Naive thymus-derived CD4-positive, alpha-beta T cell (primary cell): ENCODE measurements at regions not wholly inside any gene's neighbourhood (a gene's known extent, or its start where the extent isn't known, plus 50 kb on each side); places are given as distances from the start of the nearest gene placed in this dataset.

Source experiments
- ATAC-seq: fragments of 150-1000 bp; cut with Tn5 transposase; 2 replicates; pipeline ENCODE4 v1.10.0; 2021; ENCODE audit warnings: mild to moderate bottlenecking, moderate library complexity
- CTCF ChIA-PET: fragments of 350-600 bp; sonication (Branson Sonifier 250); formaldehyde crosslinking; loops from one replicate; lab custom pipeline; 2021; ENCODE audit warnings: antibody characterized with exemption; lab: Charles Lee
- POLR2A ChIA-PET: fragments of 350-600 bp; sonication (Branson Sonifier 250); formaldehyde crosslinking; loops from one replicate; lab custom pipeline; 2021; ENCODE audit warnings: antibody characterized with exemption, inconsistent platforms; lab: Charles Lee
- DNase-seq, 9 donors: peaks; one replicate each; pipeline versions ENCODE4 v3.0.0 to v3.0.0-alpha.2; 2020 to 2022; ENCODE audit warnings: mixed read lengths in 1 of 9
- H3K27ac ChIP-seq: one replicate; pipeline ENCODE4 v1.7.0; 2013; ENCODE audit warnings: mild to moderate bottlenecking, low read depth, low read length, moderate library complexity
- H3K27me3 ChIP-seq, 2 donors: one replicate each; pipeline ENCODE4 v1.7.0; 2013; ENCODE audit warnings: low read length in 2 of 2, mild to moderate bottlenecking in 2 of 2, moderate library complexity in 2 of 2; ENCODE audit not compliant: control insufficient read depth in 2 of 2, insufficient read depth in 2 of 2
- H3K36me3 ChIP-seq, 3 experiments: 1 replicate in 2 of 3; 2 replicates in 1 of 3; pipeline ENCODE4 v1.7.0; 2013; ENCODE audit warnings: low read length in 3 of 3, mild to moderate bottlenecking in 3 of 3, moderate library complexity in 1 of 3; ENCODE audit not compliant: insufficient read depth in 3 of 3, control insufficient read depth in 2 of 3
- H3K4me1 ChIP-seq, 2 donors: one replicate each; pipeline ENCODE4 v1.7.0; 2013; ENCODE audit warnings: low read length in 2 of 2, mild to moderate bottlenecking in 2 of 2, moderate library complexity in 1 of 2; ENCODE audit not compliant: control insufficient read depth in 2 of 2, insufficient read depth in 2 of 2
- H3K4me3 ChIP-seq: 2 replicates; pipeline ENCODE4 v1.7.0; 2013; ENCODE audit warnings: mild to moderate bottlenecking, low read length
- H3K9me3 ChIP-seq, 3 experiments: 1 replicate in 2 of 3; 2 replicates in 1 of 3; pipeline ENCODE4 v1.7.0; 2013; ENCODE audit warnings: low read length in 3 of 3; ENCODE audit not compliant: control insufficient read depth in 2 of 3
- H3K27ac Mint-ChIP-seq, 9 donors: one replicate each; pipeline ENCODE4 v1.8.0; 2020 to 2022; ENCODE audit warnings: mixed read lengths in 9 of 9, mild to moderate bottlenecking in 8 of 9, moderate library complexity in 5 of 9, inconsistent platforms in 2 of 9
- H3K27me3 Mint-ChIP-seq, 5 donors: one replicate each; pipeline ENCODE4 v1.8.0; 2021 to 2022; ENCODE audit warnings: mixed read lengths in 5 of 5, mild to moderate bottlenecking in 1 of 5
- H3K36me3 Mint-ChIP-seq, 5 donors: one replicate each; pipeline ENCODE4 v1.8.0; 2020 to 2022; ENCODE audit warnings: mixed read lengths in 5 of 5, mild to moderate bottlenecking in 3 of 5, inconsistent platforms in 1 of 5
- H3K4me1 Mint-ChIP-seq, 7 donors: one replicate each; pipeline ENCODE4 v1.8.0; 2020 to 2022; ENCODE audit warnings: mixed read lengths in 7 of 7, mild to moderate bottlenecking in 3 of 7, inconsistent platforms in 1 of 7
- H3K4me3 Mint-ChIP-seq, 10 donors: one replicate each; pipeline ENCODE4 v1.8.0; 2020 to 2022; ENCODE audit warnings: mild to moderate bottlenecking in 10 of 10, mixed read lengths in 10 of 10, moderate library complexity in 6 of 10, inconsistent platforms in 2 of 10
- H3K9me3 Mint-ChIP-seq, 11 donors: one replicate each; pipeline ENCODE4 v1.8.0; 2020 to 2022; ENCODE audit warnings: mixed read lengths in 11 of 11, mild to moderate bottlenecking in 4 of 11, inconsistent platforms in 1 of 11, moderate library complexity in 1 of 11
- intact Hi-C, 2 donors: fragments of 100-400 bp; cut with micrococcal nuclease; formaldehyde crosslinking; loops; one replicate each; pipeline ENCODE4 v1.15.1; 2023

DNA sequence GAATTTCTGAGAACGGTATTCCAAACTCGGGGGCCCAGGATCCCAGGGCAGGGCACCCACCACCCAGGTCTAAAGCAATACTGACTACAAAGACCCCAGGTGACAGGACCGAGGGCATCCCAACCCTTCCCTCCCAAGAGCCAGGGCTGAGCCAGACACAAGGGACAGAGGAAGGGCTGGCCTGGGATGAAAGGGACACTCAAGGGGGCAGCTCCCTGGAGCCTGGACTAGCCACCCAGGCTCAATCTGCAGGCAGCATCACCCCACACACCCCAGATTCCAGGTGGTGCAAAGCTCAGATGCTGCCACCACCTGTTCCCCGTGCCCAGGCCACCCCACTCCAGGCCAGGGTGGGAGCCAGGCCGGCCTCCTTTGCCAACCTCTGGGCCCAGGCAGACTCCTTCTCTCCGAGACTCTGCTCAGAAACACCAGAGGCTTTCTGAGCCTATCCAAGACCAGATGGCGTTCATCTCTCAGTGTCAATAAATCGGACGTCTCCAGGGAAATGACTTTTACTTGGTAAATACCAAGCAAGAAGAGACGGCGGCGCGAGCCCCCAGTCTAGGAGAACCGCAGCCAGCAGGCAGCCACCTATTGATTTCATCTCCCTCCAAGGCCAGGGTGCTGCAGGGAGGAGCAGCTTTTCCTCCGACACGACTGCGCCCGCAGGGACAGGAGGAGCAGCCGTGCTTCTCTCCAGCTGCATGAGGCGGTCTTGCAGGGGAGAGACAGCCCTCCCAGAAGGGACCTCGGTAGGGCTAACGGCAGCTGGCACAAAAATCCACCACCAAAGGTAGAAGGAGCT is 94.1 kb upstream of the ADAMTS2 start:
- no peaks in the 10 kb centered on the region for H3K27me3 ChIP-seq
- no peaks in the 10 kb centered on the region for H3K4me1 Mint-ChIP-seq
- peaks cover 0 to 9% (median 0%) of the 10 kb centered on the region in 11 donors for H3K9me3 Mint-ChIP-seq
- ChIA-PET CTCF (no interaction called here), POLR2A (no interaction called here)
- H3K9me3 ChIP-seq: no peaks in the 10 kb centered on the region
- peaks cover 0 to 21% (median 11%) of the 10 kb centered on the region in 5 donors for H3K27me3 Mint-ChIP-seq
- no peaks in the 10 kb centered on the region for H3K36me3 ChIP-seq
- H3K27ac ChIP-seq: no peak overlapping the region
- no peak for DNase-seq
- H3K4me3 ChIP-seq: no peak overlapping the region
- ATAC-seq: no peak
- H3K4me3 Mint-ChIP-seq: no peak overlapping the region
- H3K27ac Mint-ChIP-seq: no peak overlapping the region
- intact Hi-C loops: no loop called here
- H3K36me3 Mint-ChIP-seq: no peaks in the 10 kb centered on the region
- no peaks in the 10 kb centered on the region for H3K4me1 ChIP-seq

- CTCF ChIA-PET: no interaction called here
- POLR2A ChIA-PET: no interaction called here
- no peak for DNase-seq
These were observed 93.2 kb upstream of the ADAMTS2 start for GRCh38 chr5:179438461-179438860.

DNA sequence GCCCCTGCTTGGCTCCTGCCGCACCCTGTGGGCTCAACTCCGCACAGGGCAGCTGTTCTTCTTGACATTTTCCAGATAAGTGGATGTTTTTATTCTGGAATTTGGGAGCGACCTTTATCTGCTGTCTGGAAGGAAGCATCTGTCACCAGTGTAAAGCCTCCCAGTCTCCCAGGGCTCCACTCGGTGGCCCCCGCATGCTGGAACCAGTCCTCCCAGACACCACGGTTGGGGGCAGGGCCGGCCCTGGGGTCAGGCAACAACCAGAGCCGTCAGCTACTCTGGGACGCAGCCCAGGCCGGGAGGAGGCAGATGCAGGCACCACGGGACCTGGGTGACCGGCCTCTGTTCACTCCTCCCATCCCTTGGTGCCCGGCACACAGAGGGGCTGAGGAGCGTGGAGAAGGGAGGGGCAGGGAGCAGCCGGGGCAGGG is 92.8 kb upstream of the ADAMTS2 start:
- no peak for DNase-seq
- H3K27me3 ChIP-seq: no peaks in the 10 kb centered on the region
- POLR2A ChIA-PET: no interaction called here
- H3K4me1 Mint-ChIP-seq: no peaks in the 10 kb centered on the region
- H3K4me3 Mint-ChIP-seq: no peak overlapping the region
- intact Hi-C loops: no loop called here
- no peak overlapping the region for H3K4me3 ChIP-seq
- H3K4me1 ChIP-seq: no peaks in the 10 kb centered on the region
- no peak overlapping the region for H3K27ac ChIP-seq
- CTCF ChIA-PET: no interaction called here
- no peak for ATAC-seq
- peaks cover 0 to 24% (median 11%) of the 10 kb centered on the region in 5 donors for H3K27me3 Mint-ChIP-seq
- H3K36me3 ChIP-seq: no peaks in the 10 kb centered on the region
- H3K36me3 Mint-ChIP-seq: no peaks in the 10 kb centered on the region
- peaks cover 0 to 13% (median 2%) of the 10 kb centered on the region in 11 donors for H3K9me3 Mint-ChIP-seq
- H3K27ac Mint-ChIP-seq: no peak overlapping the region
- H3K9me3 ChIP-seq: no peaks in the 10 kb centered on the region

More at GRCh38 chr5:179438461-179438860, 93.2 kb upstream of the ADAMTS2 start:
- no peak for ATAC-seq
- H3K27ac Mint-ChIP-seq: no peak overlapping the region
- H3K4me3 Mint-ChIP-seq: no peak overlapping the region
- H3K4me3 ChIP-seq: no peak overlapping the region
- H3K4me1 ChIP-seq: no peaks in the 10 kb centered on the region
- no peaks in the 10 kb centered on the region for H3K27me3 ChIP-seq
- H3K36me3 ChIP-seq: no peaks in the 10 kb centered on the region
- no peaks in the 10 kb centered on the region for H3K36me3 Mint-ChIP-seq
- no peak overlapping the region for H3K27ac ChIP-seq
- intact Hi-C loops: no loop called here
- H3K27me3 Mint-ChIP-seq: peaks cover 0 to 24% (median 11%) of the 10 kb centered on the region in 5 donors
- H3K4me1 Mint-ChIP-seq: no peaks in the 10 kb centered on the region
- no peaks in the 10 kb centered on the region for H3K9me3 ChIP-seq
- peaks cover 0 to 12% (median 0%) of the 10 kb centered on the region in 11 donors for H3K9me3 Mint-ChIP-seq

GRCh38 chr5:179437341-179438001 is 92.2 kb upstream of the ADAMTS2 start:
- Histone ChIP-seq H3K4me1 (no peaks in the 10 kb centered on the region), H3K27ac (no peak overlapping the region), H3K36me3 (no peaks in the 10 kb centered on the region), H3K4me3 (no peak overlapping the region), H3K27me3 (no peaks in the 10 kb centered on the region), H3K9me3 (no peaks in the 10 kb centered on the region)
- intact Hi-C loops: no loop called here
- Mint-ChIP-seq H3K4me3 (no peak overlapping the region), H3K9me3 (peaks cover 0 to 10% (median 5%) of the 10 kb centered on the region in 11 donors), H3K27ac (no peak overlapping the region), H3K36me3 (no peaks in the 10 kb centered on the region), H3K4me1 (no peaks in the 10 kb centered on the region), H3K27me3 (peaks cover 0 to 19% (median 10%) of the 10 kb centered on the region in 5 donors)
- DNase-seq (no peak), ATAC-seq (no peak)
- CTCF ChIA-PET: no interaction called here
- POLR2A ChIA-PET: no interaction called here

DNA sequence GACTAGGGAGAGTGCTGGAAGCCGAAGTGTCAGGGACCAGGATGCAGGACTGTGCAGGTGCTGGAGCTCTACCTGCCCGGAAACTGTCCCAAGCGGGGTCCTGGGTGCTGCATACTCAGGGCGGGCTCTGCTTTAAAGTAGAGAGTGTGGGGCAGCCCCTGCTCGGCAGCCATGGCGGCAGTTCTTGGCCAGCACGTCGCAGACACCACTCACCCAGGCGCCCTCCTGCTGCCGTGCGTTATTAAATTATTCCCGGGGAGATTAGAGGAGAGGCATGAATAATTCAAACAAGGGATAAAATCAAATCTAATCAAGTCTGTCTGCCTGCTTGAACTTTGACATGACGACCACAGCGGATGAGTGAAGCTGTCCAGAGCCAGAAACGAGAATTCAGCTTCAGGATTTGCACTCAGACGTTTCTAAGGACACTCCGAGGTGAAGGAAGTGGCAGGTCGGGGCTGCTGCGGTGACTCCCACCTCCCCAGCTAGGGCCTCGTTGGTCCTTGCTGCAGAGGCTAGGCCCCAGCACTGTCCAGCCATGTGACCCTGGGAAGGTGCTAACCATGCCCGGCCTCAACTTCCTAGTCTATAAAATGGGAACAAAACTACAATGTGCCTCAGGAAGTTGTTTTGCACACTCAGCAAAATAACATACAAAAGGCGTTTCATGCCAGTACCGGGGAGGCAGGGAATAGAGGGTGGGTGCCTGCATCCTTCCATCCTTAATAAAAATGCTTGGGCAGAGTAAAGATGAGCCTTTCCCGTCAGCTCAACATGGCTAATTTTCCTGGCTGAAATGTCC is 91.3 kb upstream of the ADAMTS2 start:
- intact Hi-C loops: no loop called here
- peaks cover 0 to 14% (median 4%) of the 10 kb centered on the region in 5 donors for H3K27me3 Mint-ChIP-seq
- ATAC-seq (no peak), DNase-seq (no peak)
- Histone ChIP-seq H3K27me3 (no peaks in the 10 kb centered on the region), H3K4me1 (no peaks in the 10 kb centered on the region), H3K27ac (no peak overlapping the region), H3K4me3 (no peak overlapping the region), H3K9me3 (no peaks in the 10 kb centered on the region), H3K36me3 (no peaks in the 10 kb centered on the region)
- peaks cover 0 to 16% (median 4%) of the 10 kb centered on the region in 11 donors for H3K9me3 Mint-ChIP-seq
- no peak overlapping the region for H3K27ac Mint-ChIP-seq
- CTCF ChIA-PET: no interaction called here
- no peaks in the 10 kb centered on the region for H3K4me1 Mint-ChIP-seq
- POLR2A ChIA-PET: no interaction called here
- H3K36me3 Mint-ChIP-seq: no peaks in the 10 kb centered on the region
- no peak overlapping the region for H3K4me3 Mint-ChIP-seq

GRCh38 chr5:179435731-179436315 is 90.6 kb upstream of the ADAMTS2 start:
- POLR2A ChIA-PET: no interaction called here
- Mint-ChIP-seq H3K27me3 (peaks cover 0 to 14% (median 4%) of the 10 kb centered on the region in 5 donors), H3K27ac (no peak overlapping the region)

More at GRCh38 chr5:179435731-179436315, 90.6 kb upstream of the ADAMTS2 start:
- no peaks in the 10 kb centered on the region for H3K4me1 Mint-ChIP-seq
- DNase-seq (no peak), ATAC-seq (no peak)
- no peak overlapping the region for H3K27ac ChIP-seq
- H3K36me3 Mint-ChIP-seq: no peaks in the 10 kb centered on the region
- CTCF ChIA-PET: no interaction called here
- no peaks in the 10 kb centered on the region for H3K9me3 ChIP-seq
- no peak overlapping the region for H3K4me3 ChIP-seq
- H3K9me3 Mint-ChIP-seq: peaks cover 0 to 16% (median 4%) of the 10 kb centered on the region in 11 donors
- intact Hi-C loops: no loop called here
- H3K27me3 ChIP-seq: no peaks in the 10 kb centered on the region
- no peaks in the 10 kb centered on the region for H3K36me3 ChIP-seq
- no peaks in the 10 kb centered on the region for H3K4me1 ChIP-seq
- no peak overlapping the region for H3K4me3 Mint-ChIP-seq
